ENCODE measurements at regions not wholly inside any gene's neighbourhood (a gene's known extent, or its start where the extent isn't known, plus 50 kb on each side); places are given as distances from the start of the nearest gene placed in this dataset.
A peak's percentile ranks its signal among the peaks of the same experiment; 100 is the strongest.

DNA sequence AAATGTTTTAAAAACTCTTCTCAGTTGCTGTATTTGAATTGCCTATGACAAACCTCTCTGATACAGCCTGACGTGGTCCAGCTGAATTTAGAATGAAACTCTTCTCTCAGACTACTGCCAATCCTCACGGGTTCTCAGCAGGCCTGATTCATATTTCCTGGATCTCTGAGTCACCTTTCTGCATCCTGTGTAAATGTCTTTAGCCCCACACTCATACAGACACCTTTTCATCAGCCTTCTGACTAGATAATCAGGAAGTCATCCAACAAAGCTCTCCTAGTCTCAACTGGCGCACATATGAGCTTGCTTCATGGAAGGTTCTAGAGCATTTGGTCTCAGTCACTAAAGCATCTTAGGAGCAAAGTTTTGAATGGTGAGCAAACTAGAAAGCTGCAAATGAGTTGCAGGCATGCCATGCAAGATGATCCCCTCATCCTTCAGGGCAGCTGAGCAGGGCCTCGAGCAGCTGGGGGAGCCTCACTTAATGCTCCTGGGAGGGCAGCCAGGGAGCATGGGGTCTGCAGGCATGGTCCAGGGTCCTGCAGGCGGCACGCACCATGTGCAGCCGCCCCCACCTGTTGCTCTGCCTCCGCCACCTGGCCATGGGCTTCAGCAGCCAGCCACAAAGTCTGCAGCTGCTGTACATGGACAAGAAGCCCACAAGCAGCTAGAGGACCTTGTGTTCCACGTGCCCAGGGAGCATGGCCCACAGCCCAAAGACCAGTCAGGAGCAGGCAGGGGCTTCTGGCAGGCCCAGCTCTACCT is 182.8 kb downstream of the ARHGAP12 start:
- TF ChIP-seq POLR2A (IDR thresholded peaks at IDR 0.05) (no peak), EP300 (IDR thresholded peaks at IDR 0.05) (peak in 1 of 2 donors; percentile 39)
